ENCODE measurements at regions not wholly inside any gene's neighbourhood (a gene's known extent, or its start where the extent isn't known, plus 50 kb on each side); places are given as distances from the start of the nearest gene placed in this dataset.

GRCh38 chr2:195122653-195123052 lies 534.4 kb upstream of the SLC39A10 start:
- Histone ChIP-seq H3K27ac (ENCODE audit: low read depth in 1 of 2, low read length in 2 of 2) (no peak overlapping the region), H3K9me3 (ENCODE audit: control insufficient read depth, low read length) (no peaks in the 10 kb centered on the region), H3K4me3 (ENCODE audit: low read length in 2 of 2) (no peak overlapping the region), H3K4me1 (ENCODE audit: control insufficient read depth in 1 of 2, insufficient read depth in 2 of 2, low read length in 2 of 2) (no peaks in the 10 kb centered on the region), H3K36me3 (ENCODE audit: control insufficient read depth in 1 of 2, insufficient read depth in 2 of 2, low read length in 1 of 2) (no peaks in the 10 kb centered on the region), H3K27me3 (ENCODE audit: control insufficient read depth in 1 of 2, insufficient read depth in 2 of 2, low read length in 1 of 2) (no peaks in the 10 kb centered on the region)
- intact Hi-C loops (cut with DNase I) = no loop called here
- no peak for DNase-seq
- ATAC-seq (ENCODE audit: low FRiP score) = no peak
- 82 to 88% methylated on average over 1 of the region's 1 CpG for WGBS, 2 donors

- ATAC-seq (ENCODE audit: low FRiP score) (no peak), DNase-seq (no peak)
- no peak overlapping the region for H3K4me3 ChIP-seq (ENCODE audit: low read length in 2 of 2)
- no peaks in the 10 kb centered on the region for H3K9me3 ChIP-seq (ENCODE audit: control insufficient read depth, low read length)
- 49 to 57% methylated on average over 3 of the region's 3 CpGs for WGBS, 2 donors
- no peaks in the 10 kb centered on the region for H3K27me3 ChIP-seq (ENCODE audit: control insufficient read depth in 1 of 2, insufficient read depth in 2 of 2, low read length in 1 of 2)
- H3K27ac ChIP-seq (ENCODE audit: low read depth in 1 of 2, low read length in 2 of 2) = no peak overlapping the region
- intact Hi-C loops (cut with DNase I) = no loop called here
- H3K4me1 ChIP-seq (ENCODE audit: control insufficient read depth in 1 of 2, insufficient read depth in 2 of 2, low read length in 2 of 2) = no peaks in the 10 kb centered on the region
- no peaks in the 10 kb centered on the region for H3K36me3 ChIP-seq (ENCODE audit: control insufficient read depth in 1 of 2, insufficient read depth in 2 of 2, low read length in 1 of 2)
These were observed 535.7 kb upstream of the SLC39A10 start for GRCh38 chr2:195121341-195121740.

GRCh38 chr2:195119231-195119630 lies 537.8 kb upstream of the SLC39A10 start:
- H3K4me1 ChIP-seq (ENCODE audit: control insufficient read depth in 1 of 2, insufficient read depth in 2 of 2, low read length in 2 of 2) = no peaks in the 10 kb centered on the region
- ATAC-seq (ENCODE audit: low FRiP score) (no peak), DNase-seq (no peak)
- H3K4me3 ChIP-seq (ENCODE audit: low read length in 2 of 2) = no peak overlapping the region
- H3K9me3 ChIP-seq (ENCODE audit: control insufficient read depth, low read length) = no peaks in the 10 kb centered on the region
- H3K36me3 ChIP-seq (ENCODE audit: control insufficient read depth in 1 of 2, insufficient read depth in 2 of 2, low read length in 1 of 2) = no peaks in the 10 kb centered on the region
- intact Hi-C loops (cut with DNase I) = no loop called here
- no peaks in the 10 kb centered on the region for H3K27me3 ChIP-seq (ENCODE audit: control insufficient read depth in 1 of 2, insufficient read depth in 2 of 2, low read length in 1 of 2)
- no peak overlapping the region for H3K27ac ChIP-seq (ENCODE audit: low read depth in 1 of 2, low read length in 2 of 2)

DNA sequence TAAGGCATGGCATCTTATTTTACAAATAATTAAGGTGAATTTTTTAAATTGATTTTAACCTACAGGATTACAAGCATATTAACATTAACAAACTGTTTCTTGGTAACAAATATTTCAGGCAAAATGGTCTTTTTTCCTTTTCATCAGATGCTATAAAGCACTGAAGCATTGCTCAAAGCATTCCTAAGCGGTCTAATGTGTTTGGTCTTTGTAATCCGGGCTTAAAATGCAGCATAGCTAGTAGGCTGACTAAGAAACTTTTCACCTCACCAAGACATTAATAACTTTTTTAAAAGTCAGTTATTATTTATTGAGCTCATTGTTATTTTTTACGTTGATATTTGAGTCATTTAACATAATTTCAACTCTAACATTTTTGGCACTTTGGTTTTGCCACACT lies 538.8 kb upstream of the SLC39A10 start:
- Histone ChIP-seq H3K4me1 (ENCODE audit: control insufficient read depth in 1 of 2, insufficient read depth in 2 of 2, low read length in 2 of 2) (no peaks in the 10 kb centered on the region), H3K27ac (ENCODE audit: low read depth in 1 of 2, low read length in 2 of 2) (no peak overlapping the region), H3K4me3 (ENCODE audit: low read length in 2 of 2) (no peak overlapping the region), H3K9me3 (ENCODE audit: control insufficient read depth, low read length) (no peaks in the 10 kb centered on the region), H3K27me3 (ENCODE audit: control insufficient read depth in 1 of 2, insufficient read depth in 2 of 2, low read length in 1 of 2) (no peaks in the 10 kb centered on the region), H3K36me3 (ENCODE audit: control insufficient read depth in 1 of 2, insufficient read depth in 2 of 2, low read length in 1 of 2) (no peaks in the 10 kb centered on the region)
- ATAC-seq (ENCODE audit: low FRiP score) (no peak), DNase-seq (no peak)
- intact Hi-C loops (cut with DNase I) = no loop called here
- WGBS, 2 donors = 57 to 64% methylated on average over 3 of the region's 3 CpGs

GRCh38 chr2:195117011-195117410 lies 540.0 kb upstream of the SLC39A10 start:
- no peak for ATAC-seq (ENCODE audit: low FRiP score)
- intact Hi-C loops (cut with DNase I) = no loop called here

GRCh38 chr2:195115738-195116137 lies 541.3 kb upstream of the SLC39A10 start:
- H3K36me3 ChIP-seq (ENCODE audit: control insufficient read depth in 1 of 2, insufficient read depth in 2 of 2, low read length in 1 of 2) = no peaks in the 10 kb centered on the region
- no peak overlapping the region for H3K27ac ChIP-seq (ENCODE audit: low read depth in 1 of 2, low read length in 2 of 2)
- H3K9me3 ChIP-seq (ENCODE audit: control insufficient read depth, low read length) = no peaks in the 10 kb centered on the region
- no peak for ATAC-seq (ENCODE audit: low FRiP score)
- no peaks in the 10 kb centered on the region for H3K27me3 ChIP-seq (ENCODE audit: control insufficient read depth in 1 of 2, insufficient read depth in 2 of 2, low read length in 1 of 2)
- no peaks in the 10 kb centered on the region for H3K4me1 ChIP-seq (ENCODE audit: control insufficient read depth in 1 of 2, insufficient read depth in 2 of 2, low read length in 2 of 2)
- H3K4me3 ChIP-seq (ENCODE audit: low read length in 2 of 2) = no peak overlapping the region
- intact Hi-C loops (cut with DNase I) = no loop called here
- WGBS, 2 donors = 33 to 46% methylated on average over 2 of the region's 2 CpGs
- DNase-seq = no peak

More at GRCh38 chr2:195117011-195117410, 540.0 kb upstream of the SLC39A10 start:
- no peak for DNase-seq
- Histone ChIP-seq H3K4me3 (ENCODE audit: low read length in 2 of 2) (no peak overlapping the region), H3K27ac (ENCODE audit: low read depth in 1 of 2, low read length in 2 of 2) (no peak overlapping the region), H3K27me3 (ENCODE audit: control insufficient read depth in 1 of 2, insufficient read depth in 2 of 2, low read length in 1 of 2) (no peaks in the 10 kb centered on the region), H3K36me3 (ENCODE audit: control insufficient read depth in 1 of 2, insufficient read depth in 2 of 2, low read length in 1 of 2) (no peaks in the 10 kb centered on the region), H3K4me1 (ENCODE audit: control insufficient read depth in 1 of 2, insufficient read depth in 2 of 2, low read length in 2 of 2) (no peaks in the 10 kb centered on the region), H3K9me3 (ENCODE audit: control insufficient read depth, low read length) (no peaks in the 10 kb centered on the region)

DNA sequence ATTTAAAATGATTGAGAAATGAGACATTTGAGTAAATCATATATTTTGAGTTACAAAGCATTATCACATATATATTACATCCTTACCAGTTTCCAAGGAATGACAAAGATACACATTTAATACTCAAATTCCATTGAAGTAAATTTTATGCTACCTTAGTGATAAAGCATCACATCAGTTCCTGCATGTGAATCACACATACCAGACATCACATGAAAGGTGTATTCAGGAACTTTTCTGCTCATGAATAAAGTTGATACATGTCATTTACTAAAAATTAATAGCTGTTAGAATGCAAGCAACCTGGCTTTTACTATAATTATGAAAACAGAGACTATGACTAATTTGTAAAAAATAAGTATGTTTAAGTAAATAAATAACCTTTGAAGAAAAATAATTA lies 548.8 kb upstream of the SLC39A10 start:
- no peak overlapping the region for H3K27ac ChIP-seq (ENCODE audit: low read depth in 1 of 2, low read length in 2 of 2)

DNA sequence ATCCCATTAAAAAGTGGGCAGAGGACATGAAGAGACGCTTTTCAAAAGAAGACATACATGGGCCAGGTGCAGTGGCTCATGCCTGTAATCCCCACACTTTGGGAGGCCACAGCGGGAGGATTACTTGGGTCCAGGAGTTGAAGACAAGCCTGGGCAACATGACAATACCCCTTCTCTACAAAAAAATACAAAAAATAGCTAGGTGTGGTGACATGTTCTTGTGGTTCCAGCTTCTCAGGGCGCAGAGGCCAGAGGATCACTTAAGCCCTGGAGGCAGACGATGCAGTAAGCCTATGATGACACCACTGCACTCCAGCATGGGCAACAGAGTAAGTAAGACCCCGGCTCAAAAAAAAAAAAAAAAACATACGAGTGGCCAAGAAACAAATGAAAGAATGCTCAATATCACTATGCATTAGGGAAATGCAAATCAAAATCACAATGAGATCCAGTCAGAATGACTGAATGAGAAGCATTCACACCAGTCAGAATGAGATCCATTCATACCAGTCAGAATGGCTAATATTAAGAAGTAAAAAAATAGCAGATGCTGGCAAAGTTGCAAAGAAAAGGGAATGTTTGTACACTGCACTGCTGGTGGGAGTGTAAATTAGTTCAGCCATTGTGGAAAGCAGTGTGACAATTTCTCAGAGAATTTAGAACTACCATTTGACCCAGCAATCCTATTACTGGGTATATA lies 550.2 kb upstream of the SLC39A10 start:
- no peaks in the 10 kb centered on the region for H3K36me3 ChIP-seq (ENCODE audit: control insufficient read depth in 1 of 2, insufficient read depth in 2 of 2, low read length in 1 of 2)
- no peak for DNase-seq
- WGBS, 2 donors = 81 to 88% methylated on average over 6 of the region's 6 CpGs

More for the DNA sequence above, 548.8 kb upstream of the SLC39A10 start:
- no peak for DNase-seq
- intact Hi-C loops (cut with DNase I) = no loop called here
- H3K9me3 ChIP-seq (ENCODE audit: control insufficient read depth, low read length) = no peaks in the 10 kb centered on the region
- no peaks in the 10 kb centered on the region for H3K4me1 ChIP-seq (ENCODE audit: control insufficient read depth in 1 of 2, insufficient read depth in 2 of 2, low read length in 2 of 2)
- H3K4me3 ChIP-seq (ENCODE audit: low read length in 2 of 2) = no peak overlapping the region
- H3K36me3 ChIP-seq (ENCODE audit: control insufficient read depth in 1 of 2, insufficient read depth in 2 of 2, low read length in 1 of 2) = no peaks in the 10 kb centered on the region
- no peak for ATAC-seq (ENCODE audit: low FRiP score)
- no peaks in the 10 kb centered on the region for H3K27me3 ChIP-seq (ENCODE audit: control insufficient read depth in 1 of 2, insufficient read depth in 2 of 2, low read length in 1 of 2)

GRCh38 chr2:195105581-195105980 lies 551.4 kb upstream of the SLC39A10 start:
- Histone ChIP-seq H3K36me3 (ENCODE audit: control insufficient read depth in 1 of 2, insufficient read depth in 2 of 2, low read length in 1 of 2) (no peaks in the 10 kb centered on the region), H3K4me1 (ENCODE audit: control insufficient read depth in 1 of 2, insufficient read depth in 2 of 2, low read length in 2 of 2) (no peaks in the 10 kb centered on the region), H3K27ac (ENCODE audit: low read depth in 1 of 2, low read length in 2 of 2) (no peak overlapping the region), H3K9me3 (ENCODE audit: control insufficient read depth, low read length) (no peaks in the 10 kb centered on the region), H3K4me3 (ENCODE audit: low read length in 2 of 2) (no peak overlapping the region), H3K27me3 (ENCODE audit: control insufficient read depth in 1 of 2, insufficient read depth in 2 of 2, low read length in 1 of 2) (no peaks in the 10 kb centered on the region)
- intact Hi-C loops (cut with DNase I) = no loop called here
- no peak for ATAC-seq (ENCODE audit: low FRiP score)
- no peak for DNase-seq
- 85 to 87% methylated on average over 1 of the region's 1 CpG for WGBS, 2 donors

More for the DNA sequence above, 550.2 kb upstream of the SLC39A10 start:
- H3K4me1 ChIP-seq (ENCODE audit: control insufficient read depth in 1 of 2, insufficient read depth in 2 of 2, low read length in 2 of 2) = no peaks in the 10 kb centered on the region
- no peak overlapping the region for H3K27ac ChIP-seq (ENCODE audit: low read depth in 1 of 2, low read length in 2 of 2)
- intact Hi-C loops (cut with DNase I) = no loop called here
- H3K27me3 ChIP-seq (ENCODE audit: control insufficient read depth in 1 of 2, insufficient read depth in 2 of 2, low read length in 1 of 2) = no peaks in the 10 kb centered on the region
- no peaks in the 10 kb centered on the region for H3K9me3 ChIP-seq (ENCODE audit: control insufficient read depth, low read length)
- H3K4me3 ChIP-seq (ENCODE audit: low read length in 2 of 2) = no peak overlapping the region
- ATAC-seq (ENCODE audit: low FRiP score) = no peak

All from aorta (tissue), 5 donors.